NCI-H748 (cell line): ENCODE measurements at regions not wholly inside any gene's neighbourhood (a gene's known extent, or its start where the extent isn't known, plus 50 kb on each side); places are given as distances from the start of the nearest gene placed in this dataset.
"Not testable (repeated sequence)": the region's sequence is repeated elsewhere in the genome, so short reads cannot be mapped to it uniquely, and the experiment has no call there.

Source experiments
- DNase-seq: peaks from one replicate; lab custom pipeline; 2025; ENCODE audit not compliant: unreplicated experiment; lab: John Stamatoyannopoulos, UW

DNA sequence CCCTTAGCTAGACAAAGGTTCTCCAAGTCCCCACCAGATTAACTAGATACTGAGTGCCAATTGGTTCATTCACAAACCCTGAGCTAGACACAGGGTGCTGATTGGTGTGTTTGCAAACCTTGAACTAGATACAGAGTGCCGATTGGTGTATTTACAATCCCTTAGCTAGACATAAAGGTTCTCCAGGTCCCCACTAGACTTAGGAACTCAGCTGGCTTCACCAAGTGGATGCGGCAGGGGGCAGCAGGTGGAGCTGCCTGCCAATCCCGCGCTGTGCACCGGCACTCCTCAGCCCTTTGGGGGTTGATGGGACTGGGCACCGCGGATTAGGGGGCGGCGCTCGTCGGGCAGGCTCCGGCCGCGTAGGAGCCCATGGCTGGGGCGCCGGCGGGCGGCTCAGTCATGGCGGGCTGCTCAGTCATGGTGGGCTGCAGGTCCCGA, 157.6 kb downstream of the KLRB1 start:
- not testable (repeated sequence) for DNase-seq

DNA sequence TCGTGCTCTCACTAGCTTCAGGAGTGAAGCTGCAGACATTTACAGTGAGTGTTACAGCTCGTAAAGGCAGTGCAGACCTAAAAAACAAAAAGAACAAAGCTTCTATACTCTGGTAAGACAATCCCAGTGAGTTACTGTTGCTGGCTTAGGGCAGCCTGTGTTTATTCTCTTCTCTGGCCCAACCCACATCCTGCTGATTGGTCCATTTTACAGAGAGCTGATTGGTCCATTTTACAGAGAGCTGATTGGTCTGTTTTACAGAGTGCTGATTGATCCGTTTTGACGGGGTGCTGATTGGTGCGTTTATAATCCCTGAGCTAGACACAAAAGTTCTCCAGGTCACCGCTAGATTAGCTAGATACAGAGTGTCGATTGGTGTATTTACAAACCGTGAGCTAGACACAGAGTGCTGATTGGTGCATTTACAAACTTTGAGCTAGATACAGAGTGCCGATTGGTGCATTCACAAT, 158.0 kb downstream of the KLRB1 start:
- not testable (repeated sequence) for DNase-seq

DNA sequence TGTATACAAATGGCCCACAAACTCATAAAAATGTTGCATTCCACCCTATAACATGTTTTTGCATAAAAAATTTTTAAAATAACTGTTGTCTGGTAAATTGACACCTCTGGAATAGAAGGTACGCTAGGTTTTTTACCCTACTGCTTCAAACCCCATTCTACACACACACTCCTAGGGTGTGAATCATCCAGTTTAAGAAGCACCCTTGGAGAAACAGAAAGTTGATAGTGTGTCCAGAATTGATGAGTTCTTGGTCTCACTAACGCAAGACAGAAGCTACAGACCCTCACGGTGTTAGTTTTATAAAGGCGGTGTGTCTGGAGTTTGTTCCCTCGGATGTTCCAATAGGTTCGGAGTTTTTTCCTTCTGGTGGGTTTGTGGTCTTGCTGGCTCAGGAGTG, 158.5 kb downstream of the KLRB1 start:
- no peak for DNase-seq

DNA sequence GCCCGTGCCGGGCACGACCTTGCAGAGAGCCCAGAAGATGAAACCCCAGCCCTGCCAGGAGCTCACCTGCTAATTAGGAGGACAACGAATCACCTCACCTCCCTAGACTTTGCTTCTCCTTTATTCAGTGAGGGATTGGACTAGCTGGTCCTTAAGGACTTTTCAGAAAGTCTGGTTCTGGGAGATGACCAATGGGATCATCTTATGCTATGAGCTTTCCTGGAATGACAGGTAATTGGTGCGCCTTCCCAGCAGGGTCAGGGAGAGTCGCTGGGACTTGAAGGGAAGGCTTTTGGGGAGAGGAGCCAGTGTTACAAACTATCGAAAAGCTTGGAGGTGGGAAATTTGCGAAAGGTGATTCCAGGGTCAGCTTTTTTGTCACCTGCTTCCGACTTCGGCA, 159.1 kb downstream of the KLRB1 start:
- DNase-seq: peak; percentile 51

DNA sequence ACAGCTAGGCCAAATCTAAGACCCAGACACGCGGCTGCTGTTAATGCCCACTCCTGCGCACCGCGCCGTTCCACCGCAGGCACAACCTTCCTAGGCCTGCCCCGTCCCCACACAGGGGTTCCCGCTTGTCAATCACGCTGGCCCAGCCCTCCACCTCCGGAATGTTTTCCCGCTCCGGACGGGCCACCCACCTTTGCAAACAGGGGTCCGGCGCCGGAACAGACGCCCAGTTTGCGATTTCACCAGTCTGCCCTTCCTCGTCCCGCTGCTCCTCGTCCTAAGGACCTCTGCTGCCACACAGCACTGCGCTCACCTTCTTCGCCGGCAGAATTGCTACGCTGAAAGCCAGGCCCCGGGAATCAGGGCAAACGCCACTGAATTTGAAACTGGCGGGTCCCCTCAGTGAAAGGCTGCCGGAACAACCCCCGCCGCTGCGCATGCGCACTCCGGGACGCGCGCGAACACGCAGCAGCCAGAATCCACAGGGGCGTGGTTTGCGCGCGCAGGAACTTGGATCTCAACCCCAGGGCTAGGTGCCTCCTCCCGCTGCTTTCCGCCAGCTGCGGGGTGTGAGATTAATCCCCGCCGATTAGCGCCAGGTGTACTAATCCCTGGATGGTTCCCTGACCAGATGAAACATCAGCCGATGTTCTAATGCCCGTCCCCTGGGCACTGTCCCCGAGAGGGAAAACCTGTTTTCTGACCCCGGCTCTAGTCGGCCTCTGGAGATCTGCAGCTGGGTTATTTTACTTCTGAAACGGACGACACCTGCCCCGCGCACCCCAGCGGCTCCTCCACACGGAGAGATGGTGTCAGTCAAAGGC, 159.7 kb downstream of the KLRB1 start:
- peak; percentile 86 for DNase-seq

DNA sequence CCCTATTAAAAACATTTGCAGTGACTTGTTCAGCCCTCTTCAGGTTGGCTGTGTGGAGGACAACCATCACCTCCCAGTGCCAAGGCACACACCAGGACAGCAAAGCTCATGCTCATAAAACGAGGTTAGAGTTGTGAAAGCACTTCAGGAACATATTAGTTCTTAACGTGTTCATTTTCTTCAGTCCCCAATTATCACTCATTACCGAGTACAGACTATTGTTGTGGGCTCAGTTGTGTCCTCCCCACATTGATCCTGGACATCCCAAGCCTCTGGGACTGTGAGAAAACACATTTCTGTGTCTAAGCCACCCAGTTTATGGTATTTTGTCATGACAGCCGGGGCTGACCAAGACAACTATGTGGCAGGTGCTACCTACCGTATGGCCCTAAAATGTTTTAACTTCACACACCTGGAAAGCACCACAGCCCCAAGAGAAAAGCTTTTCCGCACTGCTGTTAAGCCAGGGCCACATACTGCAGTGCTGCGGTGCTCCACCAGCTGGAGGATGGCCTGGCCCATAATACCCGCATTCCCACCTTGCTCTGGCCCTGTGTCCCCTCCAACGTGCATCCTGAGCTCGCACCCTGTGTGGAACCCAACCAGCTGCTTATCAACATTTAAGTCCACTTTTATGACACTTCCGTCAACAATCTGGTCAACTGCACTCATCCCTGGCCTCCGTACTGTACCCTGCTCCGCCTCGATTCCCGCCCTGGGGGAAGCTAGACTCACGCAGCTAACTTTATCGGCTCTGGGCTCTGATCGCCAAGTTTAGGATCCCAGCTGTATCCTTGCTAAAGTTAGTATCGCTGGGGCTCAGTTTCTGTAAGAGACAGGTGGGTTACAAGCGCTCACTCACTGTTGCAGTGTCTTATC, 160.6 kb downstream of the KLRB1 start:
- not testable (repeated sequence) for DNase-seq

DNA sequence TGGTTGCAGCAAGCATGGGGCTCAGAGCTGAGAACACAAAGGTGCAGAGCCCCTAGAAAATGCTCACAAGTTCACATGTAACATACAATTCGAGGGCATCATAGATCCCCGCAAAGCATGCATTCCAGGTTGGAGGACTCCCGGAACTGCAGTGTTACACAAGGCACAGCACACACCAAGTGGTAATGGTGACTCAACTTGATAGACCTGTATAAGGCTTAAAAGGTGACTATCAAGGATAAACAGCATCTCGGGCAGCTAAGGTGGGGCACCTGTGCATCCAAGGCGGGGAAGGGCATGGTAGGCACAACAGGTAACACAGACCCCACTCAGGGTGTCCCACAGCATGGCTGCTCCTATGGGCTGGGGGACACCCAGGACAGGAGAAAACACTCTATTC, 167.3 kb downstream of the KLRB1 start:
- DNase-seq: not testable (repeated sequence)

DNA sequence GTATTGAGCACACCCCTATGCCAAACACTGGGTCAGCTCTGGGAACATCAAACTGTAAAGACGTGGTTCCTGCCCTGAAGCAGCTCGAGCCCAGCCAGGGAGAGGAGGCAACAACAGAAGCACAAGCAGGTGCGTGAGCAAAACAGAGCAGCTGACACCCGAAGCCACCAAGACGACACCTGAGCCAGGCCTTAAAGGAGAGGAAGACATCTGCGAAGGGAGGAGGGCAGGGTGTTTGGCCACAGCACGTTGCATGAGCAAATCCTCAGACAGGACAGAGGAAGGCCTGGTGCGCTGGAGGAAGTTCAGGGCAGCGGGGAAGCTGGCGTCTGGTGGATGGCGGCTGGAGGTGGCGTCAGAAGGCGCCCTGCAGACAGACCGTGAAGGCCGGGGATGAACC, 172.0 kb downstream of the KLRB1 start:
- DNase-seq: not testable (repeated sequence)

DNA sequence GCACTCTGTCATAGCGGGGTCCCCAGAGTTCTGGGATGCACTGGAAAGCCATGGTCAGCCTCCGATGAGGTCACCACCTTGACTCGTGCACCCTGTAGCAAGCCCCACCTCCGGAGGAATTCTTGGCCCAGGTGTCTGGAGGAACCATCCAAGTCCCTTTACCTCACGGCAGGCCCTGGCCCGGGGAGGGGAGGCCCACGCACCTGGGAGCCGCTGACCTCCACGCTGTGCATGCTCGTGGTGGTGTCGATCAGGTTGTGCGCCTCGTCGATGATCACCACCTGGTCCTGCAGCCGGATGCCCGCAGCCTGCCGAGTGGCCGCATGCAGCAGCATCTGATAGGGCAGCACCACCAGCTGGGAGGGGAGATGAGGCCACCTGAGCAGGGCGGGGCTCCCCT, 177.3 kb downstream of the KLRB1 start:
- DNase-seq: not testable (repeated sequence)

DNA sequence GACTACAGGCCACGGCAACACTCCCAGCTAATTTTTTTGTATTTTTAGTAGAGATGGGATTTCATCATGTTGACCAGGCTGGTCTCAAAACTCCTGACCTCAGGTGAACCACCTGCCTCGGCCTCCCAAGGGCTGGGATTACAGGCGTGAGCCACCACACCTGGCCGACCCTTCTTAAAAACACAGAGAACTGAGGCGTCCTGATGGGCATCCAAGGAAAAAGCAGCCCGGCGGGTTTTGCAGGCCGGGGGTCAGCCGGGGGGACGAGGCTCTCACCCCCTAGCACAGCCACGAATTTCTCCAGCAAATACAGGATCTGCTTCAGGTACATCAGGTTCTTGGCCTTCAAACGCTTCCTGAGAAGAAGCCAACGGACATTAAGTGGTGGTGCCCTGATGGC, 178.9 kb downstream of the KLRB1 start:
- DNase-seq: not testable (repeated sequence)

DNA sequence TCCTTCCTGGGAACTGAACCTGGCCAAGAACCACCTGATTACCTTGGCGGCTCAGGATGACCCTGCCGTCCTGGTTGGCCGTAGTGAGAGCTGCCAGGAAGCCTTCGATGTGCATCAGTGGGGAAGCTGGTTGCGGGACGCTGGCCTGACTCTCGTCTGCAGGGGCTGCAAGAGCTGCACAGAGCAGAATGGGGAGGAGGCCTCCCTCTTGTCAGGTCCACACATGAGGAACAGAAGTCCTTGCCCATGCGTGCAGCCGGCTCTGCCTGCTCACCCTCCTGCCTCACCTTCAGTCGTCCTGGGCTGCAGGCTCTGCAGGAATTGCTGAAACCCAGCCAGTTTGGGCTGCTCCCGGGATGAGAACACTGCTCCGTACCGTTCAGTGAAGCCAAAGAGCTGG, 182.3 kb downstream of the KLRB1 start:
- not testable (repeated sequence) for DNase-seq

DNA sequence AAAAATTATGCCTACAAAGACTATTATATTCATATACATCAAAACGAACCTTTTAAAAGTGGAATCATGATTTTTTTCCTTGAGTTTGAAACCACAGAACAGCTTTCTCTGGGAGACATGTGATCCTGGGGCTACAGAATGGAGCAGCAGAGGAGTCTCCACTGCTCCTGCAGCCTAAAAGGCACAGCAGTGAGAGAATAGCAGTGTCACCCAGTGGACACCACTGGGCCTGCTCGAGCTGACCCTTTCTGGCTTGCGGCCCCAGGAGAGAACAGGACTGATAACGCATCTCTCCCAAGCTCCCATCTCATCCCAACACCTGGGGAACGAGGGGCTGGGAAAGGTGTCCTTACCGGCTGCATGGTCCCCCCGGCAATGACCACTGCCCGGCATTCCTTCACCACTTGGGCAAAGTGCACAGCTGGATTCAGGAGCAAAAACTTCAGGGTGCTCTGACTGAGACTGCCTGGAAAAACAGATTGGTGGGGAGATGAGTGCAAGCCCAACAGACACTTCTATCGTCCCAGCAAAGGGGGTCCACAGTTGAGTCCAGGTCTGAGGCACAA, 183.5 kb downstream of the KLRB1 start:
- DNase-seq: not testable (repeated sequence)

DNA sequence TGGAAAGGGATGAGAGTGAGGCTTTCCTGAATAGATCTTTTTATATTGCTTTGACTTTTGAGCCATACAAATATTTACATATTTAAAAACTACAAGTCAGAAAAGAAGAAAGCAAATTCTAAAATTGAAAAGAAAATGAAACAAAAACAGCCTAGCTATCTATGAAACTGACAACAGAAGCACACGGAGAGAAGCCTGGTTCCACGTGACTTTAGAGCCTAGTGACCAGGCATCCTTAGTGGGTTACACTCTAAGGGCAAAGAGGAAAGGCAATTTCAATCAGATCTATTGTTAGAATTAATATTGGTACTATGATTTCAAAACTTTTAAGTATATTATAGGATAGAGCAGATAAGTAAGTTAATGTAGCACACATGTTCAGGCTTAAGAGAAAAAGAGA, 185.0 kb downstream of the KLRB1 start:
- DNase-seq: not testable (repeated sequence)

DNA sequence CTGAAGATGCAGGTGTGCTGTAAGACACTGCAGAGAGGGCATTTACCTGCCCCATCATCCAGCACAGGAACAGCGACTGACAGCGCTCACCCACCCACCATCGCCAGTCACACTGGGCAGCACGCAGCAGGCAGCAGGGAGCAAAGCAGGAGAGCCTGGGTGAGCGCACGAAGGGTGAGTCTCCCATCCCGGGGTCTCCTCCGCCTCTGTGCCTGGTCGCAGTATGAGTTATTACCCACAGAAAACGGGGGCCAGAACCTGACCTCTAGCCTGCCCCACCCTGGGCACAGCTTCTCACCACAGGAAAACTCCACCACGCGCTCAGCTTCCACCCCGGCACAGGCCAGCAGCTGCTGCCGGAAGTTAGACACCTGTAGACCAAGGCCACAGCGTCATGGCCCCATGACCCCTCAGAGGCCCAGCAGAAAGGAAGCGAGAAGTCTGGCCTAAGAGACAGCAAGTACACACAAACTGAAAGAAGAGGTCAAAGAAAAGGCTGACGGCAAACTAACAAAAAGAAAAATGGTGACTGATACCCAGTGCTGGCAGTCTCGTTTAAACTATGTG, 186.1 kb downstream of the KLRB1 start:
- not testable (repeated sequence) for DNase-seq

DNA sequence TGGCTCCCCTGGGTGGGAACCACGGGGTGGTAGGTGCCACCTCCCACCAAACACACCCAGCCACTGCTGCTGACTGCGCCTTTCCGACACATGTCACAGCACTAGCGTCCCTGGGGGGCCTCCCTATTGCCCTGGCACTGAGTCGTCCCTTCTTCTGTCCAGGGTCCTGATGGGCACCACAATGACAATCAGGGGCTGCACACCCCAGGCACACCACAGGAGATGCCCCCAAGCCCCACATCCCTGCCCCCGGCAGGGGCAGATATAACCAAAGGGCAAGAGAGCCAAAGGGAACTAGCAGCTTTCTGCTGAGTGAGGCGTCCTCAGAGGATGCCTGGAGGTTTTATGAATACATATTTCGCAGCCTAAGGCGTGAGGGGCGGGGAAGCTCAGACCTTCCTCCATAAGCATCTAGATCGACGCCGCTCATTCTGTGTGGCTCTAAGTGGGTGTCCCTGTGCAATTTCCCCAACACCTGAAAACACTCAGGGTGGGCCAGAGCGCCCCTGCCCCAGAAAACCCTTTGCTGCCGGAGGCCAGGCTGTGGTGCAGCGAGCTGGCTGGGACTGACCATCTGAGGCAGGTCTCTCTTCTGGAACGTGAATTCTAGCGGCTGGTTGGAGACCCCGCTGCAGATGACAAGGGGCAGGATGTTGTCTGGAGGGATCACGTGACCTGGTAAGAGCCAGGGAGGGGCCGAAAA, 186.7 kb downstream of the KLRB1 start:
- DNase-seq: not testable (repeated sequence)

DNA sequence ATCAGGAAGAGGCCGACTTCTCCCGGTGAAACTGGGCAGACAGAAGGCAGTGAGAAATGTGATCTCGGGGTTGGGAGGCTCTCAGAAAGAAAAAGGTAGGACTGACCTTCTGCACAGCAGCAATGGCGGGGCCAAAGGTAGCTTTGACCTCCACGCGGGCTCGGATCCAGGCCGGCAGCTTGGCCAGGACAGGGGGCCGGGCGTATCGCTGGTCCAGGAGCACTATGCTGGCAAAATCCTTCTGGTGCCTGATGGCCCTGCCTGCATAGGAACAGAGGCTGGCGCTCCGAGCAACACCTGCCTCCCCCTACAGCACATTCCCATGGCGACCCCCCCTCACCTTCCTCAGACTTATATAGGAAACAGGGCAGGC, 189.1 kb downstream of the KLRB1 start:
- not testable (repeated sequence) for DNase-seq

DNA sequence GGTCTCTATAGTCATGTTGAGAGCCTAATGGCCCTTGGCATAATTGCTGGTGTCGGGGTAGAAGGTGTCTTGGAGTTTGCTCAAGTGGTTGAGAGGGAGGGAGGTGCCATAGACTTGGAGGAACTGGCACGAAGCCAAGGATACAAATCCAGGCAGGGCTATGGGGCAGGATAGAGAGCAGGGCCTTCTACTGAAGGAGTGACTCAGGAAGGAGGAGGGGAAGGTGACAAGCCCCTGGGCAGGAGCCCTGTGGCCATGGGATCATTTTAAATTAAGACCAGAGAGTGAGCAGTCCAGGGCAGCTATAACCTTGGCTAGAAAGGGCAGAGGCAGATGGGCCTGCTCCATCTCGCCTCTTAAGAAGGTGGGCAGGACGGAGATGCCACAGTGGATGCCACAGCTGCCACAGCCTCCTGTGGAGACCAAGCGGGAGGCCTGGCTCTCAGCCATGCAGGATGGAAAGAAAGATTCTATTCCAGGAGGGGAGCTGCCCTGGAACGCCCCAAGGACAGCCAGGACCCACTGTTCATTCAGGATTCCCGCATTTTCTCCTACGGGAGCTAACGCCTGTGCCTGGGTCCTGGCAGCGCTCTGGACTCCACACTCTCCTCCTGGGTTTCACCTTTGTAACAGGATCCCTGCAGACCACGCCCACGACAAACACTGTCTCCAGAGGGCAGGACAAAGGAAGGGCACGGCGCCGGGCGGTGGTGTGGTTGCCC, 189.6 kb downstream of the KLRB1 start:
- not testable (repeated sequence) for DNase-seq

DNA sequence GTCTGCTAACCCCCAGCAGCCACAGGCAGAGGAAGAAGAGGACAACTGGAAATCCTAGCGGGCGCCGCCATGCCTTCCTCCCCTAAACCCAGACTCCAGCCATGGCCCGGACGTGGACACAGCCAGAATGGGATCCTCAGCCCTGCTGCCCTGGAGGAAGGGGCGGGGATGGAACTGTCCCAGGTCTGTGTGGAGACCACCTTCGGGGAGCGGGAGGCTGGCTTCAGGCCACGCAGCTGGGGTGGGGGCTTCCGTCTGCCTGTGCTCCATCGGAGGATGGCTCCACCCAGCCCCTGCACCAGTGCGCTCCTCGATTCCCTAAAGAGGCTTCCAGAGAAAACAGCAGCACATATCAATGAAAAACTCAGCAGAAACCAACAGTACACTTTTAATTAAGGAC, 190.4 kb downstream of the KLRB1 start:
- not testable (repeated sequence) for DNase-seq

DNA sequence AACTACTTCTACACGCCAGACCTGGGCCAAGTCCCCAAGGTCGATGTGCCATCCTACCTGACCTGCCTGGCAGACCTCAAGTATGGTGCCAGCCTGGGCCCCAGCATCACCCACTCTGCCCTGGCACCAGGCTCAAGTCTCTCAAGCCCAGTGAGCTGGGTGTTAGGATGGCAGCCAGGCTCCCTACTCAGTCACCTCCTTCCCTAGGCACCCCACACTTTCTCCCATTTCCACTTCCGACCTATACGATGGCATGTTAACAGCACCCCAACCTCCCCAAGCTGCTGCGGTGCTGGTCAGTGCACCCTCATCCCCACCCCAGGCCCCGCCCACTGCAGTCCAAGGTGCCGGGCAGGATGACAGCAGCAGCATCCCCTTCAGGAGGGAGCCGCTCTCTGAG, 191.4 kb downstream of the KLRB1 start:
- not testable (repeated sequence) for DNase-seq

DNA sequence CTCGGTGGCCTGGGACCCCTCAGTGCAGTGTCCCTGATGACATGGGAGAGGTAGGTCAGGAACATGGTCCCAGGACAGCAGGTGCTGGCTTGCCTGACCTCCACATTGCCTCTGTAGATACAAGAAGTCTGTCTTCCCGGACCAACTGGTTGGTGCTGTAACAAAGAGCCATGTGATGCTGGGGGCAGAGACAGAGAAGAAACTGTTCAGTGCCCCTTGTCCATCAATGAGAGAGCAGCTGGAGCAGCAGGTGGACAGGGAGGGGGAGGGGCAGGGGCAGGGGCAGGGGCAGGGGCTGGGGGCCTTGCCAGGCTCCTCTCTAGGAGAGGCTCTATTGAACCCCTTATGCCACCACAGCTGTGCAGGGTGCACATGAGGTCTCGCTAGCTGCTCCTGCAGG, 191.8 kb downstream of the KLRB1 start:
- not testable (repeated sequence) for DNase-seq
